ENCODE measurements at regions not wholly inside any gene's neighbourhood (a gene's known extent, or its start where the extent isn't known, plus 50 kb on each side); places are given as distances from the start of the nearest gene placed in this dataset.

GRCh38 chr2:16301961-16302360, 361.6 kb downstream of the MYCN start:
- DNase-seq = no peak
- no peaks in the 10 kb centered on the region for H3K79me2 ChIP-seq (ENCODE audit: insufficient read depth)
- no peaks in the 10 kb centered on the region for H3K9me2 ChIP-seq
- peaks cover 12% of the 10 kb centered on the region for H3K9me3 ChIP-seq
- no peaks in the 10 kb centered on the region for H4K20me1 ChIP-seq (ENCODE audit: insufficient read depth)
- no peak overlapping the region for H3K27ac ChIP-seq (ENCODE audit: low read depth in 2 of 2, low read length in 1 of 2)
- 17% methylated on average over 2 of the region's 2 CpGs for WGBS (ENCODE audit: low lambda C conversion rate)
- H3K4me2 ChIP-seq = no peak overlapping the region
- H3K4me1 ChIP-seq (ENCODE audit: control insufficient read depth in 1 of 2, insufficient read depth in 2 of 2, low read depth in 1 of 2, low read length in 1 of 2) = peaks cover 0 to 3% of the 10 kb centered on the region in 2 experiments; a peak in 1 of 4 replicates
- CTCF ChIA-PET = interaction anchor here (0.9 kb wide), 2 partner anchors 11 to 19 kb away, joined by 3 to 4 read pairs; no protein-coding TSS in a partner anchor
- no peaks in the 10 kb centered on the region for H3K36me3 ChIP-seq (replicated peaks in 1 of 2; ENCODE audit: control insufficient read depth in 1 of 2, insufficient read depth in 2 of 2, low read length in 1 of 2)
- H3K9ac ChIP-seq = no peak overlapping the region
- TF ChIP-seq, protein P1, sequence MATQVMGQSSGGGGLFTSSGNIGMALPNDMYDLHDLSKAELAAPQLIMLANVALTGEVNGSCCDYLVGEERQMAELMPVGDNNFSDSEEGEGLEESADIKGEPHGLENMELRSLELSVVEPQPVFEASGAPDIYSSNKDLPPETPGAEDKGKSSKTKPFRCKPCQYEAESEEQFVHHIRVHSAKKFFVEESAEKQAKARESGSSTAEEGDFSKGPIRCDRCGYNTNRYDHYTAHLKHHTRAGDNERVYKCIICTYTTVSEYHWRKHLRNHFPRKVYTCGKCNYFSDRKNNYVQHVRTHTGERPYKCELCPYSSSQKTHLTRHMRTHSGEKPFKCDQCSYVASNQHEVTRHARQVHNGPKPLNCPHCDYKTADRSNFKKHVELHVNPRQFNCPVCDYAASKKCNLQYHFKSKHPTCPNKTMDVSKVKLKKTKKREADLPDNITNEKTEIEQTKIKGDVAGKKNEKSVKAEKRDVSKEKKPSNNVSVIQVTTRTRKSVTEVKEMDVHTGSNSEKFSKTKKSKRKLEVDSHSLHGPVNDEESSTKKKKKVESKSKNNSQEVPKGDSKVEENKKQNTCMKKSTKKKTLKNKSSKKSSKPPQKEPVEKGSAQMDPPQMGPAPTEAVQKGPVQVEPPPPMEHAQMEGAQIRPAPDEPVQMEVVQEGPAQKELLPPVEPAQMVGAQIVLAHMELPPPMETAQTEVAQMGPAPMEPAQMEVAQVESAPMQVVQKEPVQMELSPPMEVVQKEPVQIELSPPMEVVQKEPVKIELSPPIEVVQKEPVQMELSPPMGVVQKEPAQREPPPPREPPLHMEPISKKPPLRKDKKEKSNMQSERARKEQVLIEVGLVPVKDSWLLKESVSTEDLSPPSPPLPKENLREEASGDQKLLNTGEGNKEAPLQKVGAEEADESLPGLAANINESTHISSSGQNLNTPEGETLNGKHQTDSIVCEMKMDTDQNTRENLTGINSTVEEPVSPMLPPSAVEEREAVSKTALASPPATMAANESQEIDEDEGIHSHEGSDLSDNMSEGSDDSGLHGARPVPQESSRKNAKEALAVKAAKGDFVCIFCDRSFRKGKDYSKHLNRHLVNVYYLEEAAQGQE (IDR thresholded peaks at IDR 0.05; ENCODE audit: low read depth, low read length) = no peak
- TF ChIP-seq RCOR1 (IDR thresholded peaks at IDR 0.05; ENCODE audit: low read length) (no peak), ELF1 (IDR thresholded peaks at IDR 0.05) (no peak), SIN3A (IDR thresholded peaks at IDR 0.05; ENCODE audit: borderline replicate concordance, low read depth, low read length) (no peak), RAD21 (IDR thresholded peaks at IDR 0.05; ENCODE audit: low read length) (no peak)
- TF ChIP-seq, protein P2, sequence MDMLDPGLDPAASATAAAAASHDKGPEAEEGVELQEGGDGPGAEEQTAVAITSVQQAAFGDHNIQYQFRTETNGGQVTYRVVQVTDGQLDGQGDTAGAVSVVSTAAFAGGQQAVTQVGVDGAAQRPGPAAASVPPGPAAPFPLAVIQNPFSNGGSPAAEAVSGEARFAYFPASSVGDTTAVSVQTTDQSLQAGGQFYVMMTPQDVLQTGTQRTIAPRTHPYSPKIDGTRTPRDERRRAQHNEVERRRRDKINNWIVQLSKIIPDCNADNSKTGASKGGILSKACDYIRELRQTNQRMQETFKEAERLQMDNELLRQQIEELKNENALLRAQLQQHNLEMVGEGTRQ (IDR thresholded peaks at IDR 0.05; ENCODE audit: borderline replicate concordance, low read depth, low read length) = no peak
- no peaks in the 10 kb centered on the region for H3K27me3 ChIP-seq (ENCODE audit: insufficient read depth)
- POLR2A ChIA-PET = interaction anchor here (0.6 kb wide), 1 partner anchor 10 kb away, joined by 3 read pairs; no protein-coding TSS in a partner anchor
- H3F3A ChIP-seq (replicated peaks; ENCODE audit: insufficient read depth) = no peaks in the 10 kb centered on the region
- H2AFZ ChIP-seq (ENCODE audit: low read depth) = no peak overlapping the region
- no peak overlapping the region for H3K4me3 ChIP-seq (ENCODE audit: low read depth in 2 of 2, low read length in 1 of 2)

DNA sequence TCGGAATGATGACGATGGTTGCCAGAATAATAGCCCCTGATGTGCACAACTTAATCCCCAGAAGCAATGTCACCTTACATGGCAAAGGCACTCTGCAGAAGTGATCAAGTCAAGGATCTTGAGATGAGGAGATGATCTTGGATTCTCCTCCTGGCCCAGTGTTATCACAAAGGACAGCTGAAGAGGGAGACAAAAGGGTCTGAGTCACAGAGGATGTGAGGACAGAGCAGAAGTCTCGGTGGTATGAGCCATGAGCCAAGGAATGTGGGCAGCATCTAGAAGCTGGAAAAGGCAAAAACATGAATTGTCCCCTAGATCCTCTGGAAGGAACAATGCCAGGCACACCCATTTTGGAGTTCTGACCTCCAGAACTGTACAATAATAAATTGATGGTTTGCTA, 358.5 kb downstream of the MYCN start:
- no peaks in the 10 kb centered on the region for H3K27me3 ChIP-seq (ENCODE audit: insufficient read depth)
- no peaks in the 10 kb centered on the region for H3K79me2 ChIP-seq (ENCODE audit: insufficient read depth)
- DNase-seq = no peak
- no peaks in the 10 kb centered on the region for H4K20me1 ChIP-seq (ENCODE audit: insufficient read depth)
- H3F3A ChIP-seq (replicated peaks; ENCODE audit: insufficient read depth) = no peaks in the 10 kb centered on the region
- no peak overlapping the region for H3K27ac ChIP-seq (ENCODE audit: low read depth in 2 of 2, low read length in 1 of 2)
- peaks cover 0 to 7% of the 10 kb centered on the region in 2 experiments; a peak in 2 of 4 replicates for H3K4me1 ChIP-seq (ENCODE audit: control insufficient read depth in 1 of 2, insufficient read depth in 2 of 2, low read depth in 1 of 2, low read length in 1 of 2)
- CTCF ChIA-PET = interaction anchor here (0.8 to 3.0 kb wide), 4 partner anchors 11 to 209 kb away, joined by 3 to 7 read pairs (median 4); no protein-coding TSS in a partner anchor
- POLR2A ChIA-PET = no interaction called here
- no peaks in the 10 kb centered on the region for H3K36me3 ChIP-seq (replicated peaks in 1 of 2; ENCODE audit: control insufficient read depth in 1 of 2, insufficient read depth in 2 of 2, low read length in 1 of 2)
- H3K4me2 ChIP-seq = no peak overlapping the region
- H3K9ac ChIP-seq = no peak overlapping the region
- H3K4me3 ChIP-seq (ENCODE audit: low read depth in 2 of 2, low read length in 1 of 2) = no peak overlapping the region
- no peaks in the 10 kb centered on the region for H3K9me2 ChIP-seq
- H3K9me3 ChIP-seq = peaks cover 12% of the 10 kb centered on the region
- no peak overlapping the region for H2AFZ ChIP-seq (ENCODE audit: low read depth)
- WGBS (ENCODE audit: low lambda C conversion rate) = 38% methylated on average over 3 of the region's 3 CpGs
- no peak for TF ChIP-seq RXRA (IDR thresholded peaks at IDR 0.05; ENCODE audit: borderline replicate concordance, low read depth)
- no peak for TF ChIP-seq TCF12 (IDR thresholded peaks at IDR 0.05)
- TF ChIP-seq, protein P3, sequence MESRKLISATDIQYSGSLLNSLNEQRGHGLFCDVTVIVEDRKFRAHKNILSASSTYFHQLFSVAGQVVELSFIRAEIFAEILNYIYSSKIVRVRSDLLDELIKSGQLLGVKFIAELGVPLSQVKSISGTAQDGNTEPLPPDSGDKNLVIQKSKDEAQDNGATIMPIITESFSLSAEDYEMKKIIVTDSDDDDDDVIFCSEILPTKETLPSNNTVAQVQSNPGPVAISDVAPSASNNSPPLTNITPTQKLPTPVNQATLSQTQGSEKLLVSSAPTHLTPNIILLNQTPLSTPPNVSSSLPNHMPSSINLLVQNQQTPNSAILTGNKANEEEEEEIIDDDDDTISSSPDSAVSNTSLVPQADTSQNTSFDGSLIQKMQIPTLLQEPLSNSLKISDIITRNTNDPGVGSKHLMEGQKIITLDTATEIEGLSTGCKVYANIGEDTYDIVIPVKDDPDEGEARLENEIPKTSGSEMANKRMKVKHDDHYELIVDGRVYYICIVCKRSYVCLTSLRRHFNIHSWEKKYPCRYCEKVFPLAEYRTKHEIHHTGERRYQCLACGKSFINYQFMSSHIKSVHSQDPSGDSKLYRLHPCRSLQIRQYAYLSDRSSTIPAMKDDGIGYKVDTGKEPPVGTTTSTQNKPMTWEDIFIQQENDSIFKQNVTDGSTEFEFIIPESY (IDR thresholded peaks at IDR 0.05; ENCODE audit: borderline replicate concordance, low read depth) = no peak
- no peak for TF ChIP-seq MXI1 (IDR thresholded peaks at IDR 0.05; ENCODE audit: low read depth, low read length)
- no peak for TF ChIP-seq EZH2phosphoT487 (IDR thresholded peaks at IDR 0.05; ENCODE audit: borderline replicate concordance, low read depth)
- no peak for TF ChIP-seq USF1 (IDR thresholded peaks at IDR 0.05; ENCODE audit: borderline replicate concordance, low read depth)
- TF ChIP-seq ELF1 (IDR thresholded peaks at IDR 0.05) = no peak
- no peak for TF ChIP-seq POLR2AphosphoS5 (IDR thresholded peaks at IDR 0.05; ENCODE audit: low read depth, low read length)
- no peak for TF ChIP-seq TAF1 (IDR thresholded peaks at IDR 0.05; ENCODE audit: borderline replicate concordance, low read depth, low read length)
- TF ChIP-seq FOXJ3 (CRISPR knock-in tag; IDR thresholded peaks at IDR 0.05) = no peak
- TF ChIP-seq, protein P4, sequence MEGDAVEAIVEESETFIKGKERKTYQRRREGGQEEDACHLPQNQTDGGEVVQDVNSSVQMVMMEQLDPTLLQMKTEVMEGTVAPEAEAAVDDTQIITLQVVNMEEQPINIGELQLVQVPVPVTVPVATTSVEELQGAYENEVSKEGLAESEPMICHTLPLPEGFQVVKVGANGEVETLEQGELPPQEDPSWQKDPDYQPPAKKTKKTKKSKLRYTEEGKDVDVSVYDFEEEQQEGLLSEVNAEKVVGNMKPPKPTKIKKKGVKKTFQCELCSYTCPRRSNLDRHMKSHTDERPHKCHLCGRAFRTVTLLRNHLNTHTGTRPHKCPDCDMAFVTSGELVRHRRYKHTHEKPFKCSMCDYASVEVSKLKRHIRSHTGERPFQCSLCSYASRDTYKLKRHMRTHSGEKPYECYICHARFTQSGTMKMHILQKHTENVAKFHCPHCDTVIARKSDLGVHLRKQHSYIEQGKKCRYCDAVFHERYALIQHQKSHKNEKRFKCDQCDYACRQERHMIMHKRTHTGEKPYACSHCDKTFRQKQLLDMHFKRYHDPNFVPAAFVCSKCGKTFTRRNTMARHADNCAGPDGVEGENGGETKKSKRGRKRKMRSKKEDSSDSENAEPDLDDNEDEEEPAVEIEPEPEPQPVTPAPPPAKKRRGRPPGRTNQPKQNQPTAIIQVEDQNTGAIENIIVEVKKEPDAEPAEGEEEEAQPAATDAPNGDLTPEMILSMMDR (IDR thresholded peaks at IDR 0.05) = no peak
- no peak for TF ChIP-seq NFIC (IDR thresholded peaks at IDR 0.05; ENCODE audit: borderline replicate concordance)
- TF ChIP-seq TEAD4 (IDR thresholded peaks at IDR 0.05; ENCODE audit: borderline replicate concordance, insufficient read depth) = no peak
- TF ChIP-seq, protein P5, sequence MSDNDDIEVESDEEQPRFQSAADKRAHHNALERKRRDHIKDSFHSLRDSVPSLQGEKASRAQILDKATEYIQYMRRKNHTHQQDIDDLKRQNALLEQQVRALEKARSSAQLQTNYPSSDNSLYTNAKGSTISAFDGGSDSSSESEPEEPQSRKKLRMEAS (IDR thresholded peaks at IDR 0.05; ENCODE audit: low read depth) = no peak
